ENCODE measurements at regions not wholly inside any gene's neighbourhood (a gene's known extent, or its start where the extent isn't known, plus 50 kb on each side); places are given as distances from the start of the nearest gene placed in this dataset.

GRCh38 chr3:94573337-94573736 lies 510.5 kb downstream of the NSUN3 start:
- TF ChIP-seq CTCF (IDR thresholded peaks at IDR 0.05; ENCODE audit: low read depth, low read length), result no peak
- H3K9me3 ChIP-seq, result no peaks in the 10 kb centered on the region
- H3K4me1 ChIP-seq, result no peaks in the 10 kb centered on the region
- DNase-seq, result no peak
- no peak overlapping the region for H3K4me3 ChIP-seq (ENCODE audit: low read depth, low read length)
- no peaks in the 10 kb centered on the region for H3K36me3 ChIP-seq
- H3K27me3 ChIP-seq, result no peaks in the 10 kb centered on the region

GRCh38 chr3:94587291-94587690 lies 524.4 kb downstream of the NSUN3 start:
- H3K27me3 ChIP-seq, result no peaks in the 10 kb centered on the region
- H3K4me3 ChIP-seq (ENCODE audit: low read depth, low read length), result no peak overlapping the region
- no peaks in the 10 kb centered on the region for H3K36me3 ChIP-seq
- DNase-seq, result no peak
- TF ChIP-seq CTCF (IDR thresholded peaks at IDR 0.05; ENCODE audit: low read depth, low read length), result no peak
- H3K4me1 ChIP-seq, result no peaks in the 10 kb centered on the region
- no peaks in the 10 kb centered on the region for H3K9me3 ChIP-seq

- Histone ChIP-seq H3K4me3 (ENCODE audit: low read depth, low read length) (no peak overlapping the region), H3K27me3 (no peaks in the 10 kb centered on the region), H3K9me3 (no peaks in the 10 kb centered on the region), H3K4me1 (no peaks in the 10 kb centered on the region; the same call in 1 of the 2 replicates), H3K36me3 (no peaks in the 10 kb centered on the region)
- DNase-seq, result no peak
- no peak for TF ChIP-seq CTCF (IDR thresholded peaks at IDR 0.05; ENCODE audit: low read depth, low read length)
Measured at GRCh38 chr3:94593526-94594150, 530.8 kb downstream of the NSUN3 start.

GRCh38 chr3:94596141-94596540 lies 533.3 kb downstream of the NSUN3 start:
- no peak for TF ChIP-seq CTCF (IDR thresholded peaks at IDR 0.05; ENCODE audit: low read depth, low read length)
- no peaks in the 10 kb centered on the region for H3K9me3 ChIP-seq
- no peak overlapping the region for H3K4me3 ChIP-seq (ENCODE audit: low read depth, low read length)
- no peaks in the 10 kb centered on the region; the same call in 1 of the 2 replicates for H3K4me1 ChIP-seq
- H3K27me3 ChIP-seq, result no peaks in the 10 kb centered on the region
- DNase-seq, result no peak
- no peaks in the 10 kb centered on the region for H3K36me3 ChIP-seq

GRCh38 chr3:94596887-94597566 lies 534.2 kb downstream of the NSUN3 start:
- Histone ChIP-seq H3K36me3 (no peaks in the 10 kb centered on the region), H3K4me1 (no peaks in the 10 kb centered on the region; the same call in 1 of the 2 replicates), H3K27me3 (no peaks in the 10 kb centered on the region), H3K4me3 (ENCODE audit: low read depth, low read length) (no peak overlapping the region), H3K9me3 (no peaks in the 10 kb centered on the region)
- TF ChIP-seq CTCF (IDR thresholded peaks at IDR 0.05; ENCODE audit: low read depth, low read length), result no peak
- DNase-seq, result no peak

GRCh38 chr3:94607778-94608177 lies 544.9 kb downstream of the NSUN3 start:
- Histone ChIP-seq H3K27me3 (no peaks in the 10 kb centered on the region), H3K4me3 (ENCODE audit: low read depth, low read length) (no peak overlapping the region), H3K36me3 (no peaks in the 10 kb centered on the region), H3K9me3 (no peaks in the 10 kb centered on the region), H3K4me1 (no peaks in the 10 kb centered on the region)
- no peak for DNase-seq
- TF ChIP-seq CTCF (IDR thresholded peaks at IDR 0.05; ENCODE audit: low read depth, low read length), result no peak
